HepG2 (cell line): ENCODE measurements at regions not wholly inside any gene's neighbourhood (a gene's known extent, or its start where the extent isn't known, plus 50 kb on each side); places are given as distances from the start of the nearest gene placed in this dataset.

Experiments
- ATAC-seq: fragments of 200-7000 bp; cut with Tn5 transposase; 3 replicates; pipeline ENCODE4 v1.9.1; 2020; ENCODE audit warnings: mild to moderate bottlenecking, moderate library complexity
- BruUV-seq: library from RNA; stranded (reverse); fragments of 400-500 nt; replicated peaks from 2 replicates; lab custom pipeline; 2021; lab: Mats Ljungman, UMichigan
- CTCF ChIA-PET: fragments of 300-600 bp; formaldehyde crosslinking; extraction: SDS; loops from one replicate; lab custom pipeline; 2021; ENCODE audit warnings: low total read pairs, inconsistent platforms, low intra/inter-chr PET ratio; lab: Yijun Ruan, JAX
- POLR2A ChIA-PET: fragments of 350-600 bp; sonication (Branson Sonifier 250); formaldehyde crosslinking; loops from one replicate; lab custom pipeline; 2020; ENCODE audit warnings: antibody characterized with exemption, inconsistent platforms; lab: Yijun Ruan, JAX
- DNase-seq: peaks from one replicate; pipeline ENCODE4 v3.0.0-alpha.2; 2015; ENCODE audit warnings: low spot score
- FAIRE-seq: peaks from 3 replicates; lab custom pipeline; 2011; peaks lifted over from hg19 to GRCh38; lab: Jason Lieb, UNC
- H2AFZ ChIP-seq: one replicate; pipeline ENCODE4 v1.6.1; 2011; ENCODE audit warnings: low read length, inconsistent platforms
- H3K27ac ChIP-seq: fragments of 300-600 bp; 3 replicates; pipeline ENCODE4 v1.8.0; 2011; ENCODE audit warnings: mixed run types, mild to moderate bottlenecking, mixed read lengths, low read length, inconsistent platforms; ENCODE audit not compliant: insufficient read depth; ENCODE audit errors: extremely low read length
- H3K27me3 ChIP-seq, 2 experiments: fragments of 200-600 bp in 1 of 2; 2 replicates in 1 of 2; 3 replicates in 1 of 2; pipeline versions ENCODE4 v1.6.0 to v1.8.0; 2011; ENCODE audit warnings: low read length in 2 of 2, mild to moderate bottlenecking in 2 of 2, moderate library complexity in 2 of 2, inconsistent platforms in 1 of 2; ENCODE audit not compliant: insufficient read depth in 2 of 2, control insufficient read depth in 1 of 2
- H3K36me3 ChIP-seq, 2 experiments: fragments of 200-600 bp in 1 of 2; replicated peaks in 1 of 2; 2 replicates in 1 of 2; 3 replicates in 1 of 2; pipeline versions ENCODE4 v1.5.1 to v1.8.0; 2011; ENCODE audit warnings: low read length in 2 of 2, inconsistent platforms in 1 of 2; ENCODE audit not compliant: insufficient read depth in 2 of 2, control insufficient read depth in 1 of 2
- H3K4me1 ChIP-seq: 2 replicates; pipeline ENCODE4 v1.5.1; 2012; ENCODE audit warnings: low read length, inconsistent platforms; ENCODE audit not compliant: insufficient read depth
- H3K4me2 ChIP-seq: 2 replicates; pipeline ENCODE4 v1.6.0; 2011; ENCODE audit warnings: low read depth, low read length, inconsistent platforms
- H3K4me3 ChIP-seq, 3 experiments: fragments of 200-600 bp in 1 of 3; sonication (generic), shearing (Covaris generic) in 1 of 3; replicated peaks in 1 of 3; 2 replicates each; pipeline ENCODE4 v1.5.1; 2011 to 2016; ENCODE audit warnings: low read length in 3 of 3, inconsistent platforms in 2 of 3, low read depth in 2 of 3, mild to moderate bottlenecking in 2 of 3, control low read depth in 1 of 3, mixed read lengths in 1 of 3; ENCODE audit not compliant: insufficient read depth in 1 of 3
- H3K79me2 ChIP-seq: one replicate; pipeline ENCODE4 v1.6.1; 2011; ENCODE audit warnings: low read length, inconsistent platforms; ENCODE audit not compliant: insufficient read depth
- H3K9ac ChIP-seq: 2 replicates; pipeline ENCODE4 v1.6.0; 2011; ENCODE audit warnings: mild to moderate bottlenecking, low read depth, low read length, inconsistent platforms; ENCODE audit not compliant: insufficient read depth
- H3K9me3 ChIP-seq: 2 replicates; pipeline ENCODE4 v1.5.1; 2012; ENCODE audit warnings: mild to moderate bottlenecking, low read length
- H4K20me1 ChIP-seq: 2 replicates; pipeline ENCODE4 v1.6.0; 2011; ENCODE audit warnings: inconsistent platforms, mild to moderate bottlenecking, low read length, moderate library complexity; ENCODE audit not compliant: insufficient read depth
- FLYWCH1 ChIP-seq: sonication (generic); formaldehyde crosslinking; IDR thresholded peaks from 2 replicates; pipeline ENCODE4 v1.8.1; 2023; ENCODE audit warnings: mild to moderate bottlenecking, missing genetic modification reagents
- PHF5A ChIP-seq: IDR thresholded peaks from one replicate; pipeline ENCODE4 v1.6.1; 2018; ENCODE audit warnings: low read depth, missing genetic modification reagents; ENCODE audit not compliant: unreplicated experiment
- WIZ ChIP-seq: sonication (generic); formaldehyde crosslinking; IDR thresholded peaks from 2 replicates; pipeline ENCODE4 v1.5.1; 2020; ENCODE audit warnings: mild to moderate bottlenecking, missing genetic modification reagents
- XRCC5 ChIP-seq: fragments of 200-400 bp; formaldehyde crosslinking; optimal IDR thresholded peaks from 2 replicates; pipeline ENCODE3; 2017; ENCODE audit warnings: mild to moderate bottlenecking, low read length
- ZFAT ChIP-seq: sonication (generic); formaldehyde crosslinking; conservative IDR thresholded peaks from 2 replicates; pipeline ENCODE4 v1.8.1; 2023; ENCODE audit warnings: missing genetic modification reagents, inconsistent platforms
- ZNF121 ChIP-seq: sonication (generic); formaldehyde crosslinking; IDR thresholded peaks from 2 replicates; pipeline ENCODE4 v1.5.0; 2020; ENCODE audit warnings: mild to moderate bottlenecking, missing genetic modification reagents
- ZNF235 ChIP-seq: sonication (generic); formaldehyde crosslinking; IDR thresholded peaks from 2 replicates; pipeline ENCODE4 v1.8.1; 2023; ENCODE audit warnings: mild to moderate bottlenecking, missing genetic modification reagents, borderline replicate concordance
- ZNF720 ChIP-seq: sonication (generic); formaldehyde crosslinking; IDR thresholded peaks from 2 replicates; pipeline ENCODE4 v1.4.0; 2020; ENCODE audit warnings: missing genetic modification reagents
- ZNF768 ChIP-seq: sonication (generic); formaldehyde crosslinking; IDR thresholded peaks from 2 replicates; pipeline ENCODE4 v1.4.0; 2020; ENCODE audit warnings: missing genetic modification reagents
- ZNF841 ChIP-seq: sonication (generic); formaldehyde crosslinking; IDR thresholded peaks from 2 replicates; pipeline ENCODE4 v1.8.1; 2023; ENCODE audit warnings: missing genetic modification reagents, borderline replicate concordance
- ZSCAN21 ChIP-seq: sonication (generic); formaldehyde crosslinking; IDR thresholded peaks from 2 replicates; pipeline ENCODE4 v1.8.0; 2022; ENCODE audit warnings: mild to moderate bottlenecking, missing genetic modification reagents, moderate library complexity, borderline replicate concordance
- ZSCAN30 ChIP-seq: sonication (generic); formaldehyde crosslinking; IDR thresholded peaks from 2 replicates; pipeline ENCODE4 v1.5.0; 2020; ENCODE audit warnings: mild to moderate bottlenecking, missing genetic modification reagents
- WGBS: methylation state at CpG from one replicate; pipeline ENCODE4 v1.1.6; 2017; ENCODE audit warnings: low lambda C conversion rate; 5-methylcytosine and 5-hydroxymethylcytosine counted together
- in situ Hi-C: cut with HindIII; loops from 2 replicates; pipeline ENCODE4 v1.10.0; 2017; ENCODE audit warnings: low pct_unique_long_range_greater_than_20kb; ENCODE audit not compliant: extremely low pct_ligation_motif_present
- intact Hi-C: fragments of 100-400 bp; cut with micrococcal nuclease; formaldehyde crosslinking; loops from one replicate; pipeline ENCODE4 v1.10.0; 2022; ENCODE audit not compliant: unreplicated experiment
- TF ChIP-seq, protein P1 (sequence below): sonication (generic); formaldehyde crosslinking; IDR thresholded peaks from 2 replicates; pipeline ENCODE4 v1.4.0; 2020; ENCODE audit warnings: mild to moderate bottlenecking, missing genetic modification reagents
- TF ChIP-seq, protein P2 (sequence below): sonication (generic); formaldehyde crosslinking; IDR thresholded peaks from 2 replicates; pipeline ENCODE4 v1.8.0; 2022; ENCODE audit warnings: missing genetic modification reagents, mild to moderate bottlenecking, moderate library complexity, borderline replicate concordance

DNA sequence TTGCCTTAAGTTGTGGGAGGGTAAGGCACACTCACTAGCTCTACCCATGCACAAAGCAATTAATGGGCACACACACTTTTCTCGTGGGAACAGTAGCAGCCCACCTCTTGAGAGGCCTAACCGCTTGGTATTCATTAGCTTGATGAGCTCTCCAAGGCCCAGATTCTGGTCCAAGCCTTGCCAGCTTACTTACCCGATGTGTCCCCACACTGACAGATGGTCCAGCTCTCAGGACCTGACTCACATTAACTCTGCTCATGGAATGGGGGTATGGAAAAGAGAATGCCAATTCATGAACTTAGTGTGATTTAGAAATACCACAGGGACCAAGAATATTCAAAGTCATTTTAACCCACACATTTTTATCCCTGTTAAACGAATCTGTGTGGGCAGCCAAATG lies 106.8 kb upstream of the CACHD1 start:
- ATAC-seq (no peak), FAIRE-seq (no peak), DNase-seq (no peak)
- Histone ChIP-seq H3K9me3 (no peaks in the 10 kb centered on the region), H3K9ac (no peak overlapping the region), H3K4me2 (no peak overlapping the region), H3K4me1 (no peaks in the 10 kb centered on the region), H3K27me3 (no peaks in the 10 kb centered on the region), H3K36me3 (no peaks in the 10 kb centered on the region), H3K27ac (no peak overlapping the region), H3K4me3 (no peak overlapping the region), H3K79me2 (no peaks in the 10 kb centered on the region), H2AFZ (no peak overlapping the region), H4K20me1 (no peaks in the 10 kb centered on the region)
- intact Hi-C loops (no loop called here), in situ Hi-C loops (no loop called here)
- no peak for TF ChIP-seq FLYWCH1 (CRISPR knock-in tag)
- no peak for TF ChIP-seq ZNF841 (CRISPR knock-in tag)
- no peak for TF ChIP-seq WIZ (CRISPR knock-in tag)
- TF ChIP-seq PHF5A (CRISPR knock-in tag) = no peak
- no peak for TF ChIP-seq ZNF121 (CRISPR knock-in tag)
- no peak for TF ChIP-seq ZNF768 (CRISPR knock-in tag)
- no peak for TF ChIP-seq ZNF720
- TF ChIP-seq XRCC5 = no peak
- TF ChIP-seq, protein P1, sequence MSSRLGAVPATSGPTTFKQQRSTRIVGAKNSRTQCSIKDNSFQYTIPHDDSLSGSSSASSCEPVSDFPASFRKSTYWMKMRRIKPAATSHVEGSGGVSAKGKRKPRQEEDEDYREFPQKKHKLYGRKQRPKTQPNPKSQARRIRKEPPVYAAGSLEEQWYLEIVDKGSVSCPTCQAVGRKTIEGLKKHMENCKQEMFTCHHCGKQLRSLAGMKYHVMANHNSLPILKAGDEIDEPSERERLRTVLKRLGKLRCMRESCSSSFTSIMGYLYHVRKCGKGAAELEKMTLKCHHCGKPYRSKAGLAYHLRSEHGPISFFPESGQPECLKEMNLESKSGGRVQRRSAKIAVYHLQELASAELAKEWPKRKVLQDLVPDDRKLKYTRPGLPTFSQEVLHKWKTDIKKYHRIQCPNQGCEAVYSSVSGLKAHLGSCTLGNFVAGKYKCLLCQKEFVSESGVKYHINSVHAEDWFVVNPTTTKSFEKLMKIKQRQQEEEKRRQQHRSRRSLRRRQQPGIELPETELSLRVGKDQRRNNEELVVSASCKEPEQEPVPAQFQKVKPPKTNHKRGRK (CRISPR knock-in tag) = no peak
- TF ChIP-seq ZNF235 (CRISPR knock-in tag) = no peak
- no peak for TF ChIP-seq ZFAT (CRISPR knock-in tag)
- TF ChIP-seq ZSCAN30 = no peak
- no peak for TF ChIP-seq ZSCAN21 (CRISPR knock-in tag)
- TF ChIP-seq, protein P2, sequence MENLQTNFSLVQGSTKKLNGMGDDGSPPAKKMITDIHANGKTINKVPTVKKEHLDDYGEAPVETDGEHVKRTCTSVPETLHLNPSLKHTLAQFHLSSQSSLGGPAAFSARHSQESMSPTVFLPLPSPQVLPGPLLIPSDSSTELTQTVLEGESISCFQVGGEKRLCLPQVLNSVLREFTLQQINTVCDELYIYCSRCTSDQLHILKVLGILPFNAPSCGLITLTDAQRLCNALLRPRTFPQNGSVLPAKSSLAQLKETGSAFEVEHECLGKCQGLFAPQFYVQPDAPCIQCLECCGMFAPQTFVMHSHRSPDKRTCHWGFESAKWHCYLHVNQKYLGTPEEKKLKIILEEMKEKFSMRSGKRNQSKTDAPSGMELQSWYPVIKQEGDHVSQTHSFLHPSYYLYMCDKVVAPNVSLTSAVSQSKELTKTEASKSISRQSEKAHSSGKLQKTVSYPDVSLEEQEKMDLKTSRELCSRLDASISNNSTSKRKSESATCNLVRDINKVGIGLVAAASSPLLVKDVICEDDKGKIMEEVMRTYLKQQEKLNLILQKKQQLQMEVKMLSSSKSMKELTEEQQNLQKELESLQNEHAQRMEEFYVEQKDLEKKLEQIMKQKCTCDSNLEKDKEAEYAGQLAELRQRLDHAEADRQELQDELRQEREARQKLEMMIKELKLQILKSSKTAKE = no peak
- CTCF ChIA-PET = no interaction called here
- WGBS = 7% methylated on average over 4 of the region's 4 CpGs
- BruUV-seq = no TSS peak
- POLR2A ChIA-PET = no interaction called here
